ENCODE measurements at regions not wholly inside any gene's neighbourhood (a gene's known extent, or its start where the extent isn't known, plus 50 kb on each side); places are given as distances from the start of the nearest gene placed in this dataset.

DNA sequence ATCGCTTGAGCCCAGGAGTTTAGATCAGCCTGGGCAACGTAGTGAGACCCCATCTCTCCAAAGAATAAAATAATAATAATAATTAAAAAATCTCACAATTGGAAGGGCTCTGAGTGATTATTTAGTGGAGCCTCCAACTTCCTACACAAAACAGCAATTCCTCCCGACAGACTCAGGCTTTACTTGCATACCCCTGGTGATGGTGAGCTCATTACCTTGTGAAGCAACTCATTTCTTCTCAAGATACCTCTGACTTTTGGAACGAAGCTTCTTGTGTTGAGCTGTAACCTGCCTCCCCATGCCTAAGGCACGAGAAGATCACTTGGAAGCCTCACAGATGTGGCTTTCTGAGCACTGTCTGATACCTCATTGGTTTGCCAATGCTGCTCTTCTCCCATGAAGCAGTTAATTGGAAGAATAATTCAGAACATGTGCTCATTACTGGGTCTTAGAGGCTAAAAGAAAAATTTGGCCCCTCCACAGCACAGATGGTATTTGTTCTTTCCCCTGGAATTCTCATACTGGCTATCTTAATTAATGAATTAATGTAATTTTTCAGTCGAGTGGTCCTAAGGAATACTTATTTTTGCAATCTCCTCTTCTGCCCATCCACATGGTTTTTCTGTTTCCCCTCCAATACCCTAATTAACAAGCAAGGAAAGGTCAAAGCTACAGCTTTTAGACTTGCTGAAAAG lies 769.0 kb downstream of the TYW1 start:
- no peaks in the 10 kb centered on the region for H3K36me3 ChIP-seq (ENCODE audit: insufficient read depth, low read length, poor library complexity, severe bottlenecking)
- no peaks in the 10 kb centered on the region for H3K9me3 ChIP-seq (ENCODE audit: low read depth, low read length, poor library complexity, severe bottlenecking)
- CTCF ChIA-PET, result no interaction called here
- H3K4me1 ChIP-seq (ENCODE audit: insufficient read depth, low read length, poor library complexity, severe bottlenecking), result no peaks in the 10 kb centered on the region
- no peak overlapping the region for H3K27ac ChIP-seq (ENCODE audit: low read depth, low read length, poor library complexity, severe bottlenecking)
- TF ChIP-seq EZH2 (IDR thresholded peaks at IDR 0.05; ENCODE audit: borderline replicate concordance, low read depth, low read length, poor library complexity, severe bottlenecking), result no peak
- TF ChIP-seq, protein P1, sequence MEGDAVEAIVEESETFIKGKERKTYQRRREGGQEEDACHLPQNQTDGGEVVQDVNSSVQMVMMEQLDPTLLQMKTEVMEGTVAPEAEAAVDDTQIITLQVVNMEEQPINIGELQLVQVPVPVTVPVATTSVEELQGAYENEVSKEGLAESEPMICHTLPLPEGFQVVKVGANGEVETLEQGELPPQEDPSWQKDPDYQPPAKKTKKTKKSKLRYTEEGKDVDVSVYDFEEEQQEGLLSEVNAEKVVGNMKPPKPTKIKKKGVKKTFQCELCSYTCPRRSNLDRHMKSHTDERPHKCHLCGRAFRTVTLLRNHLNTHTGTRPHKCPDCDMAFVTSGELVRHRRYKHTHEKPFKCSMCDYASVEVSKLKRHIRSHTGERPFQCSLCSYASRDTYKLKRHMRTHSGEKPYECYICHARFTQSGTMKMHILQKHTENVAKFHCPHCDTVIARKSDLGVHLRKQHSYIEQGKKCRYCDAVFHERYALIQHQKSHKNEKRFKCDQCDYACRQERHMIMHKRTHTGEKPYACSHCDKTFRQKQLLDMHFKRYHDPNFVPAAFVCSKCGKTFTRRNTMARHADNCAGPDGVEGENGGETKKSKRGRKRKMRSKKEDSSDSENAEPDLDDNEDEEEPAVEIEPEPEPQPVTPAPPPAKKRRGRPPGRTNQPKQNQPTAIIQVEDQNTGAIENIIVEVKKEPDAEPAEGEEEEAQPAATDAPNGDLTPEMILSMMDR (conservative IDR thresholded peaks at IDR 0.05; ENCODE audit: low read depth, low read length), result no peak
- intact Hi-C loops (cut with micrococcal nuclease; ENCODE audit: unreplicated experiment), result no loop called here
- no peaks in the 10 kb centered on the region for H3K27me3 ChIP-seq (replicated peaks; ENCODE audit: insufficient read depth, low read depth, low read length, poor library complexity)
- BruUV-seq (replicated peaks), result no TSS peak
- DNase-seq (ENCODE audit: low spot score), result no peak
- H3K4me3 ChIP-seq (ENCODE audit: low read depth, low read length, poor library complexity, severe bottlenecking), result no peak overlapping the region
- POLR2A ChIA-PET (ENCODE audit: low non-redundant PET), result no interaction called here

DNA sequence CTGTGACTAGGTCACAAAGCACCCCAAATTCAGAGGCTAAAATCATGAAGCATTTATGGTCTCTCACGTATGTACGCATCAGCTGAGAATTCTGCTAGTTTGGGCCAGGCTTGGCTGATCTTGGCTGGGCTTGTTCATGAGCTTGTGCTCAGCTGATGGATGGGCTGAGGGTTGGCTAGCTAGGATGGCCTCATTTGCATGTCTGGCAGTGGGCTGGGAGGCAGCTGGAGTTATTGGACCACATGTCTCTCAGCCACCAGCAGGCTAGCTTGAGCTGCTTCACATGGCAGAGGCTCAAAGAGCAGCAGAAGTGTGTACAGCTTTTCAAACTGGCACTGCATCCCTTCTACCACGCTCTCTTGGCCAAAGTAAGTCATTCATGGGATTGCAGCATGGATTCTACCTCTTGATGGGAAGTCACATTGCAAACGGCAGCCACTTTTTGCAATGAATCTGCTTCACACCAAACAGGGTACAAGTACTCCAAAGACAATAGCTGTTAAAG lies 770.3 kb downstream of the TYW1 start:
- intact Hi-C loops (cut with micrococcal nuclease; ENCODE audit: unreplicated experiment), result no loop called here
- Histone ChIP-seq H3K4me1 (ENCODE audit: insufficient read depth, low read length, poor library complexity, severe bottlenecking) (no peaks in the 10 kb centered on the region), H3K9me3 (ENCODE audit: low read depth, low read length, poor library complexity, severe bottlenecking) (no peaks in the 10 kb centered on the region), H3K4me3 (ENCODE audit: low read depth, low read length, poor library complexity, severe bottlenecking) (no peak overlapping the region), H3K27me3 (replicated peaks; ENCODE audit: insufficient read depth, low read depth, low read length, poor library complexity) (no peaks in the 10 kb centered on the region), H3K36me3 (ENCODE audit: insufficient read depth, low read length, poor library complexity, severe bottlenecking) (no peaks in the 10 kb centered on the region), H3K27ac (ENCODE audit: low read depth, low read length, poor library complexity, severe bottlenecking) (no peak overlapping the region)
- BruUV-seq (replicated peaks), result no TSS peak
- TF ChIP-seq EZH2 (IDR thresholded peaks at IDR 0.05; ENCODE audit: borderline replicate concordance, low read depth, low read length, poor library complexity, severe bottlenecking), result no peak
- TF ChIP-seq, protein P1 (conservative IDR thresholded peaks at IDR 0.05; ENCODE audit: low read depth, low read length), result no peak
- ChIA-PET CTCF (no interaction called here), POLR2A (ENCODE audit: low non-redundant PET) (no interaction called here)
- DNase-seq (ENCODE audit: low spot score), result no peak

DNA sequence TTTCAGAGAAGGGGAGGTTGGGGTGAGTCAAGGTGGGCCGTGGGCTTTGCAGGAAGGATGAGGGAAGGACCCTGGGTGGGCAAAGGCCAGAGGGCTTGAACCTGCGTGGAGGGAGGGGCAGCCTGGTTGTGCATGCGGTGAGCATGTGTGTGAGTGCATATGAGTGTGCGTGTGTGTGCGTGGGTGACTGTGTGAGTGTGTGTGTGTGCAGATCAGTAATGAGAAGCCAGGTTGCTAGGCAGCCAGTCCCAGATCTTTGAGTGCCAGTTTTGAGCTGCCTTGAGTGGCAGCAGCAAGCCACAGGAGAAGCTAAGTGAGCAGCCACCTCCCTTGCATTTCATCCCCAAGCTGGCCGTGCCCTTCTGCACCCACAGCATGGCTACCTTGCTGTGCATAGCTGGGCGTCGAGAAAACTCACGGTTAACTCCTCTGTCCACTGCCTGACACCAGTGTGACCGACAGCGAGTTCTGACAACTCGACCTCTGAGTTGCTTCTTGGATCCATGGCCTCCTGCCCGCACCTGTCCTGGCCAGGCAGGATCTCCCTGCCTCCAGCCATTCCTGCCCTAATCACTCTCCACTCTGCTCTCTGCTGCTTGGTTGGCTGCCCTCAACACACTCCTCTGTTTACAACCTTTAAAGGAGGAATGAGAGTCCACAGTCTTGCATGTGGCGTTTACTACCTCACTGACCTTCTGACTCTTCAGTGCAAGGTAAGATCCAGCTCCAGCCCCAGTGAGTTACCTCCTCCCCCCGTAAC lies 775.4 kb downstream of the TYW1 start:
- Histone ChIP-seq H3K27ac (ENCODE audit: low read depth, low read length, poor library complexity, severe bottlenecking) (no peak overlapping the region), H3K9me3 (ENCODE audit: low read depth, low read length, poor library complexity, severe bottlenecking) (no peaks in the 10 kb centered on the region), H3K27me3 (replicated peaks; ENCODE audit: insufficient read depth, low read depth, low read length, poor library complexity) (no peaks in the 10 kb centered on the region), H3K36me3 (ENCODE audit: insufficient read depth, low read length, poor library complexity, severe bottlenecking) (no peaks in the 10 kb centered on the region), H3K4me1 (ENCODE audit: insufficient read depth, low read length, poor library complexity, severe bottlenecking) (no peaks in the 10 kb centered on the region), H3K4me3 (ENCODE audit: low read depth, low read length, poor library complexity, severe bottlenecking) (no peak overlapping the region)
- intact Hi-C loops (cut with micrococcal nuclease; ENCODE audit: unreplicated experiment), result no loop called here
- ChIA-PET CTCF (no interaction called here), POLR2A (ENCODE audit: low non-redundant PET) (no interaction called here)
- no TSS peak for BruUV-seq (replicated peaks)
- no peak for TF ChIP-seq EZH2 (IDR thresholded peaks at IDR 0.05; ENCODE audit: borderline replicate concordance, low read depth, low read length, poor library complexity, severe bottlenecking)
- TF ChIP-seq, protein P1 (conservative IDR thresholded peaks at IDR 0.05; ENCODE audit: low read depth, low read length), result no peak
- no peak for DNase-seq (ENCODE audit: low spot score)

Data from A673 (cell line).